Activated naive CD8-positive, alpha-beta T cell treated with anti-CD3 and anti-CD28 coated beads for 36 hours (primary cell): ENCODE measurements at regions not wholly inside any gene's neighbourhood (a gene's known extent, or its start where the extent isn't known, plus 50 kb on each side); places are given as distances from the start of the nearest gene placed in this dataset.
"Not testable (repeated sequence)": the region's sequence is repeated elsewhere in the genome, so short reads cannot be mapped to it uniquely, and the experiment has no call there.

ENCODE experiments used
- DNase-seq: peaks from one replicate; pipeline ENCODE4 v3.0.0; 2021
- H3K27ac Mint-ChIP-seq: one replicate; pipeline ENCODE4 v1.8.0; 2022; ENCODE audit warnings: mild to moderate bottlenecking, moderate library complexity, mixed read lengths
- H3K27me3 Mint-ChIP-seq: one replicate; pipeline ENCODE4 v1.8.0; 2022; ENCODE audit warnings: mild to moderate bottlenecking, mixed read lengths
- H3K36me3 Mint-ChIP-seq: one replicate; pipeline ENCODE4 v1.8.0; 2021; ENCODE audit warnings: mild to moderate bottlenecking, mixed read lengths
- H3K4me1 Mint-ChIP-seq: one replicate; pipeline ENCODE4 v1.8.0; 2021; ENCODE audit warnings: mixed read lengths
- H3K4me3 Mint-ChIP-seq: one replicate; pipeline ENCODE4 v1.8.0; 2022; ENCODE audit warnings: mild to moderate bottlenecking, moderate library complexity, mixed read lengths
- H3K9me3 Mint-ChIP-seq: one replicate; pipeline ENCODE4 v1.8.0; 2022; ENCODE audit warnings: mixed read lengths

GRCh38 chr11:38594895-38595294 is 1996.9 kb upstream of the RAG2 start:
- no peaks in the 10 kb centered on the region for H3K4me1 Mint-ChIP-seq
- H3K27ac Mint-ChIP-seq, result no peak overlapping the region
- no peak for DNase-seq
- H3K4me3 Mint-ChIP-seq, result no peak overlapping the region
- H3K9me3 Mint-ChIP-seq, result peaks cover 5% of the 10 kb centered on the region
- no peaks in the 10 kb centered on the region for H3K36me3 Mint-ChIP-seq
- H3K27me3 Mint-ChIP-seq, result no peaks in the 10 kb centered on the region

DNA sequence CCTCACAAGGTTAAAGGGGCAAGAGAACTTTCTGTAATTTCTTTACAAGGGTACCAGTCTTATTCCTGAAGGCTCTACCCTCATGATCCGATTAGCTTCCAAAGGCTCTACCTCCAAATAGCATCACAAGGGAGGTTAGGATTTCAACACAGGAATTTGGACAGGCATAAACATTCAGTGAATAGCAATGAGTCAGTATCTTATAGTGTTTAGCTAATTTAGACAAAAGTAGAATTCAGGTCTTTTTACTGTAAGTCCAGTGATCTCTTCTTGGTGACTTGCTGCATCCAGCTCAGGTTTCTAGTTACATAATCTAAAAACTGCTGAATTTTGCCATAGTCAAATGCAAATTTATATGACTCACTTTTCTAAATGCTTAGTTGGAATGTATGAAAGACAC is 1995.6 kb upstream of the RAG2 start:
- DNase-seq, result no peak
- no peaks in the 10 kb centered on the region for H3K4me1 Mint-ChIP-seq
- no peak overlapping the region for H3K4me3 Mint-ChIP-seq
- no peaks in the 10 kb centered on the region for H3K27me3 Mint-ChIP-seq
- H3K27ac Mint-ChIP-seq, result no peak overlapping the region
- H3K9me3 Mint-ChIP-seq, result peaks cover 8% of the 10 kb centered on the region
- H3K36me3 Mint-ChIP-seq, result no peaks in the 10 kb centered on the region

GRCh38 chr11:38582756-38583155 is 1984.7 kb upstream of the RAG2 start:
- peaks cover 7% of the 10 kb centered on the region for H3K9me3 Mint-ChIP-seq
- H3K27ac Mint-ChIP-seq, result no peak overlapping the region
- no peak for DNase-seq
- no peaks in the 10 kb centered on the region for H3K4me1 Mint-ChIP-seq
- no peak overlapping the region for H3K4me3 Mint-ChIP-seq
- no peaks in the 10 kb centered on the region for H3K36me3 Mint-ChIP-seq
- no peaks in the 10 kb centered on the region for H3K27me3 Mint-ChIP-seq

DNA sequence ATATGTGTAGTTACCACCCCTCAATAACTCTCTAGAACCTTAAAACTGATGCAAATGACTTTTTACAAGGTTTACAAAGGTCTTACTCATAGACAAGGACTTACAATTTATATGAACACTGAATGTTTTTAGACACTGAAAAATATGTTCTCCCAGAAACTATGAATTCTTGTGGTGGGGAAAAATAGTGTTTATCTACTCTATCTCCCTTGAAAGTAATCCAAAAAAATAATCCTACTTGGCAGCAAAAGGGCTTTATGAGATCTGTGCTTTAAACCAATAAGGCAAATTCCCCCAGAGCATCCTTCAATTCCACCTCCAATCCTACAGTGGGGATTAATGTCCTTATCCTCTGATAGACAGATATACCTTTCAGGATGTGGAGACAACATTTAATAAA is 1984.1 kb upstream of the RAG2 start:
- Mint-ChIP-seq H3K36me3 (no peaks in the 10 kb centered on the region), H3K27me3 (no peaks in the 10 kb centered on the region), H3K4me3 (no peak overlapping the region), H3K27ac (no peak overlapping the region), H3K9me3 (peaks cover 8% of the 10 kb centered on the region), H3K4me1 (no peaks in the 10 kb centered on the region)
- no peak for DNase-seq

DNA sequence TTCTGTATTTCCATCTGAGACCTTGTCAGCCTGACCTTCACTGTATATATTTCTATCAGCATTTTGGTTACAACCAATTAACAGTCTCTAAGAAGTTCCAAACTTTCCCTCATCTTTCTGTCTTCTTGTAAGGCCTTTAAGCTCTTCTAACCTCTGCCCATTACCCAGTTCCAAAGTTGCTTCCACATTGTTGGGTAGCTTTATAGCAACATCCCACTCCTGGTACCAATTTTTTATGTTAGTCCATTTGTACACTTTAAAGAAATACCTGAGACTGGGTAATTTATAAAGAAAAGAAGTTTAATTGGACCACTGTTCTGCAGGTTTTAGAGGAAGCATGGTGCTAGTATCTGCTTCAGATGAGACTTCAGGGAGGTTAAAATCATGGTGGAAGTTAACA is 1979.7 kb upstream of the RAG2 start:
- Mint-ChIP-seq H3K4me1 (no peaks in the 10 kb centered on the region), H3K27ac (no peak overlapping the region), H3K36me3 (no peaks in the 10 kb centered on the region), H3K27me3 (no peaks in the 10 kb centered on the region), H3K9me3 (peaks cover 5% of the 10 kb centered on the region), H3K4me3 (no peak overlapping the region)
- no peak for DNase-seq

GRCh38 chr11:38562562-38562961 is 1964.5 kb upstream of the RAG2 start:
- Mint-ChIP-seq H3K27me3 (no peaks in the 10 kb centered on the region), H3K27ac (no peak overlapping the region), H3K4me3 (no peak overlapping the region), H3K36me3 (no peaks in the 10 kb centered on the region), H3K9me3 (peaks cover 3% of the 10 kb centered on the region), H3K4me1 (no peaks in the 10 kb centered on the region)
- no peak for DNase-seq

DNA sequence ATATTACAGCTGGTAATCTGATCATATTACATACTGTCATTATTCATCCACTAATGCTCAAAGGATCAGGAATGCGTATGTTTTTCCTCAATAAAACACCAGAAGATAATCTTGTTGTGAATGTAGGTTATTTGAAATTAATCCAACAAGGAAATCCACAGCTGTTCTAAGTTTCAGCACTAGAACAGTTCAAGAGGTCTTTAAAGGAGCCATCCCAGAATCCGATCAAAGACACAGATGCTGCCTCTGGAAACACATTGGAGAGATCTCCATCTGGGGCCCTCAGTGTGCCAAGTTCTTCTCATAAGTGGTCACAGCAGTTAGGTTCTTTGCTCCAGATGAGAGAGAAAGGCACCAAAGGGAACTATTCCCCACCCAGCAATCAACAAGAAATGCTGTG is 1955.1 kb upstream of the RAG2 start:
- DNase-seq, result no peak
- Mint-ChIP-seq H3K27me3 (no peaks in the 10 kb centered on the region), H3K4me1 (no peaks in the 10 kb centered on the region), H3K4me3 (no peak overlapping the region), H3K9me3 (no peaks in the 10 kb centered on the region), H3K36me3 (no peaks in the 10 kb centered on the region), H3K27ac (no peak overlapping the region)

DNA sequence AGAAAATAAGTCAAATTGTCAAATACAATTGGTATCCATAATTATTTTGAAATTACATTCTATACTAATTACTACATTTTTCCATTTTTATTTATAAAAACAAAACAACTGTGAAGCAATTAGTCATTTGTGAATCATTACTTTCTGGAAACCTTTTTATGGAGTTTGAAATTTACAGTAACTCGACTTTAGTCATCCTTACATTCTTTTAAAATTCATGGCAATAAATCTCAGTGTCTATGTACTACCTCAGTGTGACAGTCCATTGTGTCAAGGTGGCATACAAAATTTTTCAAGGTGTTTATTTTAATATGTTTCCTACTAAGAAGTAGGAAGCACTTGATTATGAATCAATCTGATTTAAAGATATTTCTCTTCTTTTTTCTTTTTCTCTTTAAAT is 1949.4 kb upstream of the RAG2 start:
- no peaks in the 10 kb centered on the region for H3K27me3 Mint-ChIP-seq
- no peak for DNase-seq
- H3K9me3 Mint-ChIP-seq, result no peaks in the 10 kb centered on the region
- H3K4me1 Mint-ChIP-seq, result no peaks in the 10 kb centered on the region
- H3K4me3 Mint-ChIP-seq, result no peak overlapping the region
- H3K27ac Mint-ChIP-seq, result no peak overlapping the region
- H3K36me3 Mint-ChIP-seq, result no peaks in the 10 kb centered on the region

DNA sequence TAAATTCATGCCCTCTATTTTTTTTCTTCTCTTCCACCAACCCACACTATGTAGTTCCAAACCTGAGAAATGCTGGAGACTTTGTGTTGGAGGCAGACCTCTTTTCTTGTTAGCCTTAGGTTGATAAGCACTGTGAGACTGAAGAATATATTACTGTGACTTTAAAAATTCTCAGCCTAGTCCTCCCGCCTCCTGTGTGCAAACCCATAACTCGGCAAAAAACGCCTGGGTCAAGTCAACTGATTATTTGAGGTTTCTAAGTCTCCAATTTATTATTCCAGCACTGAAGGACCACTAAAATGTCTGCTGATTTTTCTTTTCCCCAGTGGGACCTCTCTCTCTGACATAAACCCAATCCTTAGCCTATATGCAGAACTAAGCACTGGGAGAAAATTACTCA is 1946.0 kb upstream of the RAG2 start:
- H3K4me1 Mint-ChIP-seq, result no peaks in the 10 kb centered on the region
- no peak overlapping the region for H3K4me3 Mint-ChIP-seq
- H3K36me3 Mint-ChIP-seq, result no peaks in the 10 kb centered on the region
- no peaks in the 10 kb centered on the region for H3K27me3 Mint-ChIP-seq
- H3K27ac Mint-ChIP-seq, result no peak overlapping the region
- H3K9me3 Mint-ChIP-seq, result no peaks in the 10 kb centered on the region
- no peak for DNase-seq

DNA sequence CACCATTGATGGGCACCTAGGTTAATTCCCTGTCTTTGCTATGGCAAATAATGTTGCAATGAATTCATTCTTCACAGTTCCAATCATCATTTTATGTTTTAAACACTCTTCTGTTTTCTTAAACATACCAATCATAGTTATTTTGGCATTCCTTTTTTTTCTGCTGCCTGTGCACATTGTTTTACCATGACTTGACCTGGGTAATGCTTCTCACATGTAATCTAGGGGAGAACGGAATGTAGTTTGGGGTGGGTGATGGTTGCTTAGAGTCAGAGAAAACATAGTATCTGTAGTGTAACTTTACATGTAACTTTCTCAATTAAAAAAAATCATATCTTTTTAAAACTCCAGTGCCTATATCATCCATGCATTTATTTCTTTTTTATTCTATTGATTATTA is 1945.3 kb upstream of the RAG2 start:
- Mint-ChIP-seq H3K36me3 (no peaks in the 10 kb centered on the region), H3K27ac (no peak overlapping the region), H3K4me3 (no peak overlapping the region), H3K9me3 (no peaks in the 10 kb centered on the region), H3K4me1 (no peaks in the 10 kb centered on the region), H3K27me3 (no peaks in the 10 kb centered on the region)
- no peak for DNase-seq

- H3K4me1 Mint-ChIP-seq, result no peaks in the 10 kb centered on the region
- no peak for DNase-seq
- H3K27me3 Mint-ChIP-seq, result no peaks in the 10 kb centered on the region
- no peaks in the 10 kb centered on the region for H3K9me3 Mint-ChIP-seq
- H3K36me3 Mint-ChIP-seq, result no peaks in the 10 kb centered on the region
- no peak overlapping the region for H3K4me3 Mint-ChIP-seq
- no peak overlapping the region for H3K27ac Mint-ChIP-seq
Measured at GRCh38 chr11:38538866-38539680, 1941.0 kb upstream of the RAG2 start.

GRCh38 chr11:38530226-38530625 is 1932.2 kb upstream of the RAG2 start:
- Mint-ChIP-seq H3K27ac (no peak overlapping the region), H3K36me3 (no peaks in the 10 kb centered on the region), H3K4me1 (no peaks in the 10 kb centered on the region), H3K4me3 (no peak overlapping the region), H3K27me3 (no peaks in the 10 kb centered on the region), H3K9me3 (peaks cover 10% of the 10 kb centered on the region)
- DNase-seq, result no peak

DNA sequence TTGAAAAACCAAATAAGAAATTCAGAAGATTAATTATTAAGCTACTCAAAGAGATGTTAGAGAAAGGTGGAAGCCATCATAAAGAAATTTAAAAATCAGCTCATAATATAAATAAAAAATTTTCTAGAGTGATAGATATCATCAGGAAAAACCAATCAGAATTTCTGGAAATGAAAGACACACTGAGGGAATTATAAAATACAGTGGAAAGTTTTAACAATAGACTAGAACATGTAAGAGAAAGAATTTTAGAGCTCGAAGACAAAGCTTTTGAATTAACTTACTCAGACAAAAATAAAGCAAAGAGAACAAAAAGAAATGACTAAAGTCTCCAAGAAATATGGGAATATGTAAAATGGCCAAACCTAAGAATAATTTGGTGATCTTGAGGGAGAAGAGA is 1926.9 kb upstream of the RAG2 start:
- Mint-ChIP-seq H3K36me3 (no peaks in the 10 kb centered on the region), H3K4me3 (no peak overlapping the region), H3K4me1 (no peaks in the 10 kb centered on the region), H3K27me3 (no peaks in the 10 kb centered on the region), H3K27ac (no peak overlapping the region), H3K9me3 (peaks cover 19% of the 10 kb centered on the region)
- DNase-seq, result no peak

GRCh38 chr11:38517991-38518390 is 1920.0 kb upstream of the RAG2 start:
- Mint-ChIP-seq H3K36me3 (no peaks in the 10 kb centered on the region), H3K27ac (no peak overlapping the region), H3K4me3 (no peak overlapping the region), H3K4me1 (no peaks in the 10 kb centered on the region), H3K27me3 (no peaks in the 10 kb centered on the region), H3K9me3 (peaks cover 8% of the 10 kb centered on the region)
- no peak for DNase-seq

DNA sequence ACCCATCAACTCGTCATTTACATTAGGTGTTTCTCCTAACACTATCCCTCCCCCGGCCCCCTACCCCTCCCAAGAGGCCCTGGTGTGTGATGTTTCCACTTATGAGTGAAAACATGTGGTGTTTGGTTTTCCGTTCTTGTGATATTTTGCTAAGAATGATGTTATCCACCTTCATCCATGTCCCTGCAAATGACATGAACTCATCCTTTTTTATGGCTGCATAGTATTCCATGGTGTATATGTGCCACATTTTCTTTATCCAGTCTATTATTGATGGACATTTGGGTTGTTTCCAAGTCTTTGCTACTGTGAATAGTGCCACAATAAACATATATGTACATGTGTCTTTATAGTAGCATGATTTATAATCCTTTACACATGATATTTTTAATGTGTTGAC is 1914.8 kb upstream of the RAG2 start:
- H3K4me1 Mint-ChIP-seq, H3K36me3 Mint-ChIP-seq, H3K27me3 Mint-ChIP-seq, DNase-seq, H3K4me3 Mint-ChIP-seq, H3K27ac Mint-ChIP-seq: not testable (repeated sequence)
- peaks cover 10% of the 10 kb centered on the region for H3K9me3 Mint-ChIP-seq

DNA sequence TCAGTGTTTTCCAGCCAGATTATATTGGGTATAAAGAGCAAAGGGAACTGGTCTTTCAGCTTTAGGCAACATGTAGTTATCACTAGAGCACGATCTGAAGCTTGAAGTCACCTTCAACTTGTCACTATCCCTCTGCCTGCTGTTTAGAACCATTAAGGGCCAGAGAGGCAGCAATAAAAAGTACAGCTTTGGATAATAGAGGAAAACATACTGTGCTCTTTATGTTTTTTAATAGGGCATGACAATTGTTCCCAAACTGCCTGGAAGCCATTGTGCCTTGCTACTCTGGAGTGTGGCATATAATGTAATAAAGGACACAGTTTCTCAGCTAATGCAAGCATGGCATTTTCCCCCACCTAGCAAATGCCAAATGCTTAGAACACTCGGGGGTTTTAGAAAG is 1912.0 kb upstream of the RAG2 start:
- no peak for DNase-seq
- no peaks in the 10 kb centered on the region for H3K4me1 Mint-ChIP-seq
- no peak overlapping the region for H3K27ac Mint-ChIP-seq
- H3K27me3 Mint-ChIP-seq, result no peaks in the 10 kb centered on the region
- no peaks in the 10 kb centered on the region for H3K36me3 Mint-ChIP-seq
- no peak overlapping the region for H3K4me3 Mint-ChIP-seq
- H3K9me3 Mint-ChIP-seq, result peaks cover 9% of the 10 kb centered on the region
